HG02623 (cell line): ENCODE measurements at regions not wholly inside any gene's neighbourhood (a gene's known extent, or its start where the extent isn't known, plus 50 kb on each side); places are given as distances from the start of the nearest gene placed in this dataset.
"Not testable (repeated sequence)": the region's sequence is repeated elsewhere in the genome, so short reads cannot be mapped to it uniquely, and the experiment has no call there.

Experiments
- ATAC-seq: cut with Tn5 transposase; IDR thresholded peaks from one replicate; pipeline ENCODE4 v1.9.1; 2021; ENCODE audit warnings: moderate library complexity; ENCODE audit not compliant: unreplicated experiment

DNA sequence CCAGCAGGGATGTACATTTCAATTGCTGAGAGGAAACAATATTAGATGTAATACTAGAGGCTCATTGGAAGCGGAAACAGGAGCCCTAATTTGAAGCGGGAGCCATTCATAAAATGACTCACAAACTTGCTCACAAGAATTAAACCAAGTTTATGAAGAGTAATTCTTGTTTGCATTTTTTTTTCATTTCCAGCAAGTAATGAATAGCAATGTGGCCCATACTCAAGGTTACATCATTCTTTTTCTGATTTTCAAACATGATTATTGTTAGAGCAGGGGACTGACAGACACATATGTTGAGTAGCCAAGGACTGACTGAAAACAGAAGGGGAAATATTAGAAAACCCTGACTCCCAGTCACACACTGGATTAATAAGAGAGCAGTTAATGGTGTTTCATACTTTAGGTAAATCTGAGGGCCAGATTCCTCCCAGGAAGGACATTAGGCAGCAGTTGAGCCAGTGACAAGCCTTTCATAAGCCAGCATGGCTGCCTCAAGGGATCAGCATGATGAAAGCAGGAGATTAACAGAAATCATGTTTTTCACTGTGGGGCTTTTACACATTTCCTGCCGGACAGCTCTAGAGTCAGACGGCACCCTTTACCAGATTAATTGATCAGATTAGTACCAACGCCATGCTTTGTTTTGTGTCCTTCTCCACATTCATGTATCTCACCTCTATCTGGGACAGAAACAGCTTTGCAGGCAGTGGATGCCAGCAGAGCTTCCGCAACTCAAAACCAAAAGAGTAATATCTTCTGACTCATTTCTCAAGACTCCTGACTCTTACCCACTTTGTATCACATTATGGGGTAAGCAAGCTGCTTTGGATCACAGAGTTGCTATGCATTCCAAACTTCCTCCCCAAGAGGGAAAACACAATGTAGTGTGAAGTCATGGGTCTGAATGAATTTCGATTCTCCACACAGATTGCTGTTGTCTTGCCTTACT, 831.6 kb downstream of the KCNA4 start:
- no peak for ATAC-seq

- no peak for ATAC-seq
These were observed 833.5 kb downstream of the KCNA4 start for GRCh38 chr11:29183301-29183700.

- no peak for ATAC-seq
These were observed 843.2 kb downstream of the KCNA4 start for GRCh38 chr11:29173660-29174062.

- no peak for ATAC-seq
These were observed 845.4 kb downstream of the KCNA4 start for GRCh38 chr11:29171360-29171950.

DNA sequence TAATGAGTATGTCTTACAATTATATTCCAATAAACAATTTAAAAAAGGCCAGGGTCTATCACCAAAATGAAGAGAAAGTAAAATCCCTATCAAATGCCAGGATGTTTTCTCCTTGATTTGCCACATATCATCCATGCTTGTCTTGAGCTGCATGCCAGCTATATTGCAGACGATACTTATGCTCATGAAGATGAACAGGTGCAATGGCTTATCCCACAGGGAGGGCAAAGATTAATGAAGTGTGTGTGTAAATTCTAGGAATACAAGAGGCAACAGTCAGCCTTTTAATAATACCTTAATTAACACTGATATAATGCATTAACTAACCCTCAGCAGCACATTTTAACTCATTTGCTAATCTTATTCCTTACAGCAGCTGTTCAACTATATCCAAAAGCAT, 850.5 kb downstream of the KCNA4 start:
- no peak for ATAC-seq

- no peak for ATAC-seq
These were observed 853.6 kb downstream of the KCNA4 start for GRCh38 chr11:29163231-29163630.

- ATAC-seq = no peak
These were observed 854.3 kb downstream of the KCNA4 start for GRCh38 chr11:29162491-29162890.

GRCh38 chr11:29161191-29161590, 855.6 kb downstream of the KCNA4 start:
- no peak for ATAC-seq

- ATAC-seq = peak; percentile 95
These were observed 857.0 kb downstream of the KCNA4 start for GRCh38 chr11:29159552-29160465.

DNA sequence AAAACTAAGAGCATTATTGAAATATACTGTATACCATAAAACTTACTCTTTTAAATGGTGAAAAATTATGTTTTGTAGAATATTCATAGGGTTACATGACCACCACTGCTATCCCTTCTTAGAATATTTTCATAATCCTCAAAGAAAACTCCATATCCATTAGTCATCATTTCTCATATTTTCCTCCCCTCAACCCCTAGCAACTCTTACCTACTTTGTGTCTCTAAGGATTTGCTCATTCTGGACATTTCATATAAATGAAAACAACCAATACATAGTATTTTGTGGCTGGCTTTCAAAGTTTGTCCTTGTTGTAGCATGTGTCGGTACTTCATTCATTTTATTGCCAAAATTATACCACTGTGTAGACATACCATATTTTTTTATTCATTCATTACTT, 863.8 kb downstream of the KCNA4 start:
- no peak for ATAC-seq

- ATAC-seq = not testable (repeated sequence)
These were observed 874.3 kb downstream of the KCNA4 start for GRCh38 chr11:29142573-29142972.

- no peak for ATAC-seq
These were observed 881.3 kb downstream of the KCNA4 start for GRCh38 chr11:29135504-29135903.

GRCh38 chr11:29131055-29131454, 885.8 kb downstream of the KCNA4 start:
- no peak for ATAC-seq

- ATAC-seq = no peak
These were observed 887.0 kb downstream of the KCNA4 start for GRCh38 chr11:29129844-29130243.

GRCh38 chr11:29127461-29127860, 889.4 kb downstream of the KCNA4 start:
- no peak for ATAC-seq

GRCh38 chr11:29125606-29126005, 891.2 kb downstream of the KCNA4 start:
- no peak for ATAC-seq

DNA sequence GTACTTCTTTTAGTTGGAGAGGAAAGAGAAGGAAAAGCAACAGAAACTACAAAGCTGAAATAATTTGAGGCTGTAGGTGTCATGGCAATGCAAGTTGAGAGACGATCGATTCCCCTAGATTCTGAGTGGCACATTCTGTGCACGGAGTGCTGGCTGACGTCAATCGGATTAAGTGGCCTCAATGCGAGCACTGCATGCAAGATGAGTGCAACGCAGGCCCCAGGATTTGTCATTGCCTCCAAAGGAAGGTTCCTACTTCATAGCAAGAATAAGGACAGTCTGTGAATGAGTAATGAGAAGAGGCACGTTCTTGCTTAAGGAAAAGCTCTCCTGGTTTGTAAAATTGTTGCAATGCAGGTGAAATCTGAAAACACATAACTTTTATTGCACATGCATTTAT, 892.4 kb downstream of the KCNA4 start:
- no peak for ATAC-seq

GRCh38 chr11:29119707-29120618, 896.9 kb downstream of the KCNA4 start:
- no peak for ATAC-seq

DNA sequence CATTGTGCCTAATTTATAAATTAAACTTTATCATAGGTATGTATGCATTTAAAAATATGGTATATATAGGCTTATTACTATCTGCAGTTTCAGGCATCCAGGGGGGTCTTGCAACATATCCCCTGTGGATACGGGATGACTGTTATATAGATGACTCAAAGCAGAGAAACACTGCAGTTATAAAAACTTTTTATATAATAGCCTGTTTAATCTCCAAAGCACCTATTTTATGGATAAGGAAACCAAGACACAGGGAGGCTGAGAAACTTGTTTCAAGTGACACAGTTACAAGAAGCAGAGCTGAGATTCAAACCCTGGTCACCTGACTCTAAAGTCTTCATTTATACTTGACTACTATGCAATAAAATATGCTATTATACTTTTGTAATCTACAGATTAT, 897.7 kb downstream of the KCNA4 start:
- ATAC-seq = no peak

DNA sequence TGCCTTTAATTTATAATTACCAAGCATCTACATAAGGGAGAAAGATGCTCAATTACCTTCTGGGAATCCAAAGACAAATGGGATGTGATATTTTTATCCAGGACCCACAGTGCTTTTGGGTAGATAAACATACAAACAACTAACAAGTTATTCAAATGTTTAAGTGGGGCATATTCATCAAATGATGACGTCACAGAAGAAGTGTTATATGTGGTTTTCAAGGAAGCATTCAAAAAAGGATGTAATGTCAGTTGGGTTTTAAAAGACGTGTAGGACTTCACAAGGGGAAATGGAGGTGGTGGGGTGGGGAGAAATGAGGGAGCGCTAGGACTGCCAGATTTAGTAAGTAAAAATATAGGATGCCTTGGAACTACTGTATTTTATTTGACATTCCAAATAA, 915.9 kb downstream of the KCNA4 start:
- ATAC-seq = no peak
